Breast epithelium (tissue), 4 donors: ENCODE measurements at regions not wholly inside any gene's neighbourhood (a gene's known extent, or its start where the extent isn't known, plus 50 kb on each side); places are given as distances from the start of the nearest gene placed in this dataset.

Experiments used
- DNase-seq, 2 donors: peaks; one replicate each; pipeline ENCODE4 v3.0.0-alpha.2; 2019; ENCODE audit warnings: low spot score in 2 of 2
- H3K27ac ChIP-seq, 2 donors: fragments of 200-600 bp; sonication (generic) in 1 of 2; one replicate each; pipeline ENCODE4 v1.5.1; 2016 to 2019; ENCODE audit warnings: mild to moderate bottlenecking in 1 of 2
- H3K27me3 ChIP-seq, 2 donors: fragments of 200-600 bp; sonication (generic) in 1 of 2; one replicate each; pipeline versions ENCODE4 v1.5.1 to v1.6.0; 2017 to 2019; ENCODE audit warnings: control low read depth in 1 of 2, mild to moderate bottlenecking in 1 of 2
- H3K36me3 ChIP-seq: fragments of 200-600 bp; one replicate; pipeline ENCODE4 v1.5.1; 2019
- H3K4me1 ChIP-seq, 2 donors: fragments of 200-600 bp; sonication (generic); one replicate each; pipeline ENCODE4 v1.5.1; 2016 to 2019; ENCODE audit warnings: control low read depth in 1 of 2
- H3K4me3 ChIP-seq, 3 donors: fragments of 200-600 bp; sonication (generic); 1 replicate in 2 of 3; 2 replicates in 1 of 3; pipeline ENCODE4 v1.5.1; 2016 to 2019; ENCODE audit warnings: mild to moderate bottlenecking in 3 of 3, moderate library complexity in 2 of 3
- H3K9me3 ChIP-seq, 2 donors: fragments of 200-600 bp; sonication (generic) in 1 of 2; one replicate each; pipeline ENCODE4 v1.5.1; 2016 to 2019; ENCODE audit warnings: control low read depth in 1 of 2
- CTCF ChIP-seq, 3 donors: fragments of 450-650 bp; IDR thresholded peaks; one replicate each; pipeline ENCODE4 v1.5.1; 2016 to 2017; ENCODE audit warnings: antibody characterized with exemption in 3 of 3, mild to moderate bottlenecking in 3 of 3, moderate library complexity in 3 of 3
- POLR2A ChIP-seq: fragments of 450-650 bp; IDR thresholded peaks from one replicate; pipeline ENCODE4 v1.6.1; 2016; ENCODE audit warnings: antibody characterized with exemption, mild to moderate bottlenecking, moderate library complexity
- POLR2AphosphoS5 ChIP-seq, 3 donors: sonication (generic); formaldehyde crosslinking; IDR thresholded peaks; one replicate each; pipeline ENCODE4 v1.6.1; 2017; ENCODE audit warnings: antibody characterized with exemption in 3 of 3
- intact Hi-C: fragments of 100-400 bp; cut with DNase I; formaldehyde crosslinking; loops from one replicate; pipeline ENCODE4 v1.15.1; 2023; ENCODE audit warnings: low total_unique reads

DNA sequence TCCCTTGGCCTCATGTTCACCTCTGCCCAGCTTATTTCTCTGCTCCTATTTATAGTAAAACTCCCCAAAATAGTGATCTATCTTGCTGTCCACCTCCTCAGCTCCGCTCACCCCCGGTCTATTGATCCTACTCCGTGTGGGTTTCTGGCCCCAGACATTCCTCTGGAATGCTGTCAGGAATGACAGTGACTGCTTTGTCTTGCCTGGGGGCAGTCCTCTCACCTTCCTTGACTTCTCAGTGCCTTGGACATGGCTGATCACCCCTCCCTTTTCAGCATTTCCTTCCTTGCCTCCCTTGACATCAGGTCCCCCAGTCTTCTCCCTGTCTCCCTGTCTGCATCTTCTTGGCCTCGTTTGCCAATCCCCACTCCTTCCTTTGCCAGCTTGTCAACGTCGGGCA is 108.1 kb upstream of the BACE2 start:
- no peak for TF ChIP-seq CTCF (IDR thresholded peaks at IDR 0.05)
- no peak for TF ChIP-seq POLR2AphosphoS5 (IDR thresholded peaks at IDR 0.05)
- TF ChIP-seq POLR2A: no peak
- H3K36me3 ChIP-seq: no peaks in the 10 kb centered on the region
- no peak for DNase-seq
- no peaks in the 10 kb centered on the region for H3K27me3 ChIP-seq
- intact Hi-C loops: loop anchor here (10.0 kb wide), 2 partner anchors 215 to 915 kb away; partner anchors contain the start of gene DSCAM
- no peaks in the 10 kb centered on the region for H3K4me1 ChIP-seq
- no peak overlapping the region for H3K4me3 ChIP-seq
- H3K27ac ChIP-seq: no peak overlapping the region
- H3K9me3 ChIP-seq: no peaks in the 10 kb centered on the region

- Histone ChIP-seq H3K4me3 (no peak overlapping the region), H3K4me1 (no peaks in the 10 kb centered on the region), H3K36me3 (no peaks in the 10 kb centered on the region), H3K27me3 (no peaks in the 10 kb centered on the region), H3K9me3 (no peaks in the 10 kb centered on the region), H3K27ac (no peak overlapping the region)
- DNase-seq: no peak
- TF ChIP-seq CTCF (IDR thresholded peaks at IDR 0.05) (no peak), POLR2AphosphoS5 (IDR thresholded peaks at IDR 0.05) (no peak), POLR2A (no peak)
- intact Hi-C loops: loop anchor here (10.0 kb wide), 1 partner anchor 917 kb away; no protein-coding TSS in a partner anchor
Measured at GRCh38 chr21:41061701-41062100, 106.3 kb upstream of the BACE2 start.

DNA sequence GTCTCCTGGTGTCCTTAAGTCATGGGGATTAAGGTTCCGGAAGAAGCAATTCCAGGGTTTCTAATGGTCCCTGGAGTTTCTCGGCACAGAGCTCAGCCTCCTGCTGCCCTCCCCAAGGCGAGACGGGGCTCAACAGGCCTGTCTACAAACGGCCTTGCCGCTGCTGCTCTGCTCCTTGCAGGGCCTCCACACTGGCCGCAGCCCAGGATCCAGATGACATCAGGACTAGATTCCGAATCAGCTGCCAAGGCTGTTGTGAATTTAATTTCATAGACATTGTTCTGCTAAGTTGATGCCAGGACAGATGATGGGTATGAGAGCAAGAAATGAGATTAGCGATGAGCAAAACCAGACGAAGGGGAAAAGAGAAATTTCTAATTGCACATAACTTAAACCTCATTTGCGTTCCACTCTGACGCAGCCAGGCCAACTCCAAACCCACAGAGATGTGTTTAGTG is 103.6 kb upstream of the BACE2 start:
- intact Hi-C loops: loop anchor here (10.0 kb wide), 1 partner anchor 920 kb away; no protein-coding TSS in a partner anchor
- Histone ChIP-seq H3K4me1 (no peaks in the 10 kb centered on the region), H3K27me3 (peaks cover 0 to 16% of the 10 kb centered on the region in 2 donors), H3K9me3 (no peaks in the 10 kb centered on the region), H3K27ac (peak overlapping the region; percentile 4 to 50), H3K4me3 (no peak overlapping the region), H3K36me3 (no peaks in the 10 kb centered on the region)
- peak in 1 of 2 donors; percentile 33 for DNase-seq
- TF ChIP-seq POLR2AphosphoS5 (IDR thresholded peaks at IDR 0.05) (no peak), POLR2A (no peak), CTCF (IDR thresholded peaks at IDR 0.05) (no peak)

- intact Hi-C loops: loop anchor here (10.0 kb wide), 1 partner anchor 920 kb away; no protein-coding TSS in a partner anchor
Measured at GRCh38 chr21:41064951-41065350, 103.0 kb upstream of the BACE2 start.

More at GRCh38 chr21:41064951-41065350, 103.0 kb upstream of the BACE2 start:
- H3K4me1 ChIP-seq: no peaks in the 10 kb centered on the region
- H3K36me3 ChIP-seq: no peaks in the 10 kb centered on the region
- no peak overlapping the region for H3K27ac ChIP-seq
- TF ChIP-seq CTCF (IDR thresholded peaks at IDR 0.05): no peak
- no peak for TF ChIP-seq POLR2A
- TF ChIP-seq POLR2AphosphoS5 (IDR thresholded peaks at IDR 0.05): no peak
- no peak overlapping the region for H3K4me3 ChIP-seq
- no peaks in the 10 kb centered on the region for H3K9me3 ChIP-seq
- DNase-seq: no peak
- H3K27me3 ChIP-seq: peaks cover 0 to 20% of the 10 kb centered on the region in 2 donors
